ENCODE measurements at regions not wholly inside any gene's neighbourhood (a gene's known extent, or its start where the extent isn't known, plus 50 kb on each side); places are given as distances from the start of the nearest gene placed in this dataset.

GRCh38 chr7:13822678-13823077, 166.8 kb downstream of the ETV1 start:
- DNase-seq = no peak

- DNase-seq = no peak
Observed at GRCh38 chr7:13826752-13827151, 162.7 kb downstream of the ETV1 start.

DNA sequence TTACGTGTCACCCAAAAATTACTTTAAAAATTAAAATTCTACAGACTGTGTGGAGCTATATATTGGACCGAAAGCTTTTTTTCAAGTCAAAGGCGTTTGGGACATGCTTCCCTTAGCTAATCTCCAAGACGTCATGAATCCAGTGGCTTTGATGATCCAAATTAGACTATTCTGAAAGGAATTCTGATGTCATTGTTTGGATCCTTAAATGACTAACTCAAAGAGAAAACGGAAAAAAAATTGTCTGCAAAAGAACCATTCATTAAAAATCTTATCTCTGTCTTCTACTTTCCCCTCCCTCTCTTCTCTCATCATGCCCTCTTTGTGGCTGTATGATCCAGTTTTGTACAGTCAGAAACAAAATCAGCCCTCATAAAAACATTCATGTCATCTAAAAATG, 161.8 kb downstream of the ETV1 start:
- no peak for DNase-seq

GRCh38 chr7:13829231-13829630, 160.2 kb downstream of the ETV1 start:
- no peak for DNase-seq

- DNase-seq = no peak
Observed at GRCh38 chr7:13829914-13830900, 159.3 kb downstream of the ETV1 start.

DNA sequence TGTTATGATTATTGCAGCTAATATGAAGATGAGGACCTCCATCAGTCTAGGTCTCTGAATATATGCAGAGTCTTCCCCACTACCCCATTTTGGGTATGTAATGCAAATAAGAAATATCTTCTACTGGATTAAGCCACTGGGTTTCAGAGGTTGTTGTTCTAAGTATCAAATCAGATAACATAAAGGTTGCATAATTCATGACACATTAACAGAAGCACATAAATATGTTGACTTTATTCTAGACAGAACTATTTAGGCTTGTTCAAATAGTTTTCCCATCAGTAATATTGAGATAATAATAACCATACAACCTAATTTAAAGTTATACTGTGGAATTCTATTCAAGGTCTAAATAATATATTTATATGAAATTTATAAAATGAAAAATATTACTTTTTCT, 157.1 kb downstream of the ETV1 start:
- DNase-seq = no peak

- no peak for DNase-seq
Observed at GRCh38 chr7:13834328-13834761, 155.1 kb downstream of the ETV1 start.

GRCh38 chr7:13835442-13835841, 154.0 kb downstream of the ETV1 start:
- no peak for DNase-seq

- DNase-seq = no peak
Observed at GRCh38 chr7:13839063-13839462, 150.4 kb downstream of the ETV1 start.

All from NCI-H187 (cell line).